Activated CD4-positive, alpha-beta T cell treated with anti-CD3 and anti-CD28 coated beads for 4 hours (primary cell): ENCODE measurements at regions not wholly inside any gene's neighbourhood (a gene's known extent, or its start where the extent isn't known, plus 50 kb on each side); places are given as distances from the start of the nearest gene placed in this dataset.
"Not testable (repeated sequence)": the region's sequence is repeated elsewhere in the genome, so short reads cannot be mapped to it uniquely, and the experiment has no call there.

Experiments used
- DNase-seq, 2 donors: peaks; one replicate each; pipeline ENCODE4 v3.0.0-alpha.2; 2020

DNA sequence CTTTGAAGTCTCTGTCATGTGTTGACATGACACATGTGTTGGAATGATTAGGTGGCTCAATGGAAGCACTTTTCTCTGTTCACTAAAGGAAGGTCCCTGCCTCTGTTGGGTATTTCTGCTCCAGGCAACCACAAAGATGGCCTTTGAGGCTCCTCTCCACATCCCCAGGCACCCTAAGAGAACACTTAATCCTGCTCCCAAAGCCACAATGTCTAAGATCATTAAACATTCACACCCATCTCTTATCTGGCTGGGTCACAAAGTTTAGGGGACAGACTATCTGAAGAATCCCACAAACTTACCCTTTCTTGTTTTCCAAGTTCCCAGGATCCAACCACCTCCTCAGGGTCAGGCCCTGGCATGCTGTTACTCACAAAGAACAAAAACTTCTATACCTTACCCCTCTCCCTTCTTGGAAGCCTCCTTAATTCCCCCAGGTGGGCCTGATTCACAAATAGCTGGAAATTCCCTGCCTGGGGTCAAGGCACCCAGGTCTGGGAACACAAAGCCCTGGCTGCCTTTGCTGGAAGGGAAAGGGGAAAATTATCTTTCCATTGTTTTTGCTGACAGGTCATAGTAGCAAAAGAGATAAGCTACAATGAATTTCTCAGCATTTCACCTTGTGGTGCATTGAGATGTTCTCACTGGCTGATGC lies 333.7 kb downstream of the PCNX1 start:
- DNase-seq: no peak

DNA sequence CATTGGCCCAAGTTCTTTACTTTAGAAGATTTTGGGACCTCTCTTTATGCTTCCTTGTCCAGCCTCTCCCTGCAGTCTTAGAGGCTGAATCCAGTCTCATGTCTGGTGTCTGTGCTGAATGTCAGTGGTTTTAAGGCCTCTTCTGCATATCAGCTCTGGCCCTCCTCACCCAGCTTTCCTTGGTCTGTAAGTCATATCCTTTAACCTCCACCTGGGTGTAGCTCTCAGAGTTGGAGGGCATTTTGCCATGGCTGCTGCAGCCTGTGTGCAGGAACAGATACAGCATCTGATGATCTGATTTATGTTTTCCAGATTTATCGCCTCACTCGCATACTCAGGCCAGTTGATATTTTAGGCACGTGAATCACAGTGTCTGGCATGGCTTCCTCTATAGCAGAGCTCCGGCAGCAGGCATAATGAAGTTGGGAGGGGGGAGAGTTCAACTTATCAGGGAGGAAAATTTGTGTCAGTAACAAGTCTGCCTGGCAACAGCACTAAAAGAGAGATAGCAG lies 335.0 kb downstream of the PCNX1 start:
- DNase-seq: no peak

- DNase-seq: no peak
These were observed 336.4 kb downstream of the PCNX1 start for GRCh38 chr14:71243697-71244096.

DNA sequence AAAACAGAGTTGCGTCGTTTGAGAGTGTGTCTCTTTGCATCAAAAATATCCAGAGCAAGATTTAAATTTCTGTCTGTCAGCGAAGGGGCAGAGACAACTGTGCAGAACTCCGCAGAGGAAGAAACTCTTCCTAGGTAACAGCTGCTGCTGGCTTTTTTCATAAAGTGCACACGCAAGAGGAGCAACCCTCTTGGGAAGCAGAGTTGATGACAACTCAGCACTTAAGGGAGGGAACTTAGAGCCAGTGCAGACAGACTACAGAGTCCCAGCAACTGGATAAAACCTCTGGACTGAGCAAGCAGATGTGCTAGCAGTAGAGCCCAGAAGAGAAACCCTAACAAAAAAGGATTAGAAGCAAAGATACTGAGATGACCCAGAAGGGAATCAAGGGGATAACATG lies 337.1 kb downstream of the PCNX1 start:
- DNase-seq: no peak

DNA sequence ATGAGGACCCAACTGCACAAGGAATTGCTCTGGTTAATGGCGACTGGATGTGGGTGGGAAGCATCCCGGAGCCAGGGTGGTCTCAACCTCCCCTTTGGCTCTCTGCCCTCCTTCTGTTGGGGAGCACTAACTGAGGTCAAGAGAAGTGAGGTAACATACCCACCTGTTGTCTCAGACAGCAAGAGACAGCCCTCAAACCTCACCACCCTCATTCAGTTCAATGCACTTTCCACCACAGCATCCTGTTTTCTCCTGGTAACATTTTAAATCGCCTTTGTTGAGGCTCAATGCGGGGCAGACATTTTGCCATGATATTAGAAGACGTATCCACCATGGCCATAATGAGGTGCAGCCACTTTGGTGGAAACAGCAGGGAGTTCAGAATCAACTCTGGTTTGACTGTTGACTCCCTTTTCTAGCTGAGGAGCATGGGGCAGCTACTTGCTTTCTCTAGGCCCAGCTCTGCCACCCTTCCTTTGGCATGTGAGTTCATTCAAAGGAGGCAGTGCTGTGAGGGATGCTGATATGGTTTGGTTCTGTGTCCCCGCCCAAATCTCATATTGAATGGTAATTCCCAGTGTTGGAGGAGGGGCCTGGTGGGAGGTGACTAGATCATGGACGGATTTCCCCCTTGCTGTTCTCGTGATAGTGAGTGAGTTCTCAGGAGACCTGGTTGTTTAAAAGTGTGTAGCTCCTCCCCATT lies 338.6 kb downstream of the PCNX1 start:
- no peak for DNase-seq

- DNase-seq: no peak
These were observed 339.3 kb downstream of the PCNX1 start for GRCh38 chr14:71246539-71246938.

DNA sequence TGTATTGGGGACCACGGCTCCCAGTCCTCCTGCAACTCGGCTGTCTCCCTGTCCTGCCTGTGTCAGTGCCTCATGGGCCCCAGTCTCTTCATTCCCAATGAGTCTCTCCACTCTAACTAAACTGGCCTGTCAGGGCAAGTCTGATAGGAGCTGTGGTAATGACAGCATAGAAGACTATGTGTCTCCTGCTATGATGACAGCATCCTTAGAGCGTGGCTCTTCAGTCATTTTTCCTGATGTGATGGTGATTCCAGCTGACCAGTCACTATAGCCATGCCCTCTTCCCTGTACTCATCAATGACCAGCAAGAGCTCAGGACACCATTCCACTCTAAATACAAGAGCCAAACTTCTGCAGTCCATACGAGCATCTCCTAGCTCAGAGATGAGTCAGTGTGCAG lies 339.8 kb downstream of the PCNX1 start:
- no peak for DNase-seq

DNA sequence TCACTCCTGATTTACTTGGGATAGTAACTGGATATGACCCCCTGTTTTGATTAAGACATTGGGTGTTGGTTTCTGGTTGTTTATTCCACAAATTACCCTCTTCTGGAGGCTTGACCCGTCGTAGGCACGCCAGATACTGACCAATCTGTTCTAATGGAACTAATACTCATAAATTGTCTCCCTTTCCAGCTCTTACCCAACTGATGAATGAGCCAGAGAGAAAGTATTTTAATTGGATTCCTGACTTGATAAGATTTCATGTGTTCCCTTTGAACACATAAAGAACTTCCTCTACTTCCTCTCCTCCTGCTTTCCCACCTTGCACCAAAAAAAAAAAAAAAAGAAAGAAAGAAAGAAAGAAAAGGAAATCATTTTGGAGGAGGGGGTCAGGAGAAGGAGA lies 340.9 kb downstream of the PCNX1 start:
- DNase-seq: no peak

- no peak for DNase-seq
These were observed 343.1 kb downstream of the PCNX1 start for GRCh38 chr14:71250347-71250746.

DNA sequence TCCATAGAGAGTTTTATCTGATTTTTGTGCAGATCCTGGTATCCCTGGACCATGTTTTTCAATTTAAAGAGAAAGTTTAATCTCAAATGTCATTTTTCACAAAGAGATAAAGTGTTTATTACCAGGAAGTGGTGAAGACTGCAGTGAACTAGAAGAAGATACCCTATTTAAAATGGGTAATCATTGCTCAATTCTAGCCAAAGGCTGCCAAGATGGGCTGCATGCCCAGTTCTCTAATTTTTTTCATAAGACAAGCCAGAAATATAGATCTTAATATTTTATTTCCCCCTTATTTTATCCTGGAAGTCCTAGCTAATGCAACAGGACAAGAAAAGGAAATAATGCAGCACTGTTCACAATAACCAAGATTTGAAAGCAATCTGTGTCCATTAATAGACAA lies 343.5 kb downstream of the PCNX1 start:
- DNase-seq: no peak

DNA sequence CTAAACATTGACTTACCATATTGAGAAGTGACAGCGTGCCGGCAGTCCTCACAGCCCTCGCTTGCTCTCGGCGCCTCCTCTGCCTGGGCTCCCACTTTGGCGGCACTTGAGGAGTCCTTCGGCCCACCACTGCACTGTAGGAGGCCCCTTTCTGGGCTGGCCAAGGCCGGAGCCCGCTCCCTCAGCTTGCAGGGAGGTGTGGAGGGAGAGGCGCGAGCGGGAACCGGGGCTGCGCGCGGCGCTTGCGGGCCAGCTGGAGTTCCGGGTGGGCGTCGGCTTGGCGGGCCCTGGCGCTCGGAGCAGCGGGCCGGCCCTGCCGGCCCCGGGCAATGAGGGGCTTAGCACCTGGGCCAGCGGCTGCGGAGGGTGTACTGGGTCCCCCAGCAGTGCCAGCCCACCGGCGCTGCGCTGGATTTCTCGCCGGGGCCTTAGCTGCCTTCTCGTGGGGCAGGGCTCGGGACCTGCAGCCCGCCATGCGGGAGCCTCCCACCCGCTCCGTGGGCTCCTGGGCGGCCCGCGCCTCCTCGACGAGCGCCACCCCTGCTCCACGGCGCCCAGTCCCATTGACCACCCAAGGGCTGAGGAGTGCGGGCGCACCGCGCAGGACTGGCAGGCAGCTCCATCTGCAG lies 346.9 kb downstream of the PCNX1 start:
- not testable (repeated sequence) for DNase-seq

DNA sequence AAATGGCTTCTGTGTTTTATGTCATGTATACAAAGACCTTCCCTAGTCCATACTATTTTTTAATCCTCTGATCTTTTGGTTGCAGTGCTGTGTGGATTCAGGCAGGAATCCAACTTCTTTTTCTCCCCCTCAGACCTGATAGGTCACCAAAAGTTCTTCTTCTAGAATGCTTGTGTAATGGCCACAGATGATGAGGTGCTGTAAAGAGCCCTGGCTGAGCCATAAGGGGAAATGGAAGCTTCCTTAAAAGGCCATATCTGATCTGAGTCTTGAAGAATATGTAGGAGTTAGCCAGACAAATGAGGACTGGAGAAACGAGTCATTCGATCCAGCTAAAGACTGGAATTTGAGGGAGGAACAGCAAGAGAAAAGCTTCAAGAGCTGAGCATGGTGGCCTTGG lies 353.9 kb downstream of the PCNX1 start:
- no peak for DNase-seq

DNA sequence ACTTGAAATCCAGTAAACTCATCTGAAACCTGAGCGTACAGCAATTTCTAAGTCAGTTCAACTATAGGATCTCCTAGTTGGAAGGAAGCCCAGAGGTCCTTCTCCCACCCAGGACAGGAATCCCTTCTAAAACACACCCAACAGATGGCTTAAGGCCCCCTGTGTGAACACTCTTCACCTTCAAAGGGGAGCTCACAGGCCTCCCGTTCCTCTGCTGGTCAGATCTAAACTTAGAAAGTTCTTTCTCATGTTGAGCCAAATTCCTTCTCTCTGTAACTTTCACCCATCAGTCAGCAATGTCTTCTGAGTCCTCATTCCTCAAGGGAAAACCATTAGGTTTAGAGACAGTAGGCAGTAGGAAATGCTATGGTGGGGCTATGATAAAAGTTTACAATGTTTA lies 355.2 kb downstream of the PCNX1 start:
- no peak for DNase-seq

DNA sequence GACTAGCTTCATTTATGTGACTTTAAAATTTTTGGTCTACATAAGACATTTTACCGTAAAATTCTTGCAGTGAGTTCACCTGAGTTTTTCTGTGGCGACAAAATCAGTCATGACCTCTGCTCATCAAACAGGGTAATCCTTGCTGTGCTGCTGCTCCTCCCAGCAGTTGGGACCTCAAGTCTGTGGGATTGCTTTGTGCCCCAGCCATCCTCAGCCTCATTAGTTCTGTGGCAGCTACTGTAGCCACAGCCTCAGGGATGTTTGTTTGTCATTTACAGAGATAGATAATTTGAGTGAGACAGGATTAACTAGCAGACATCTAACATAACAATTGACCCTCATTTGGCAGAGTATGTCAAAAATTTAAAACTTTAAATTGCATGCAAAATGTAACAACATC lies 357.0 kb downstream of the PCNX1 start:
- DNase-seq: no peak

DNA sequence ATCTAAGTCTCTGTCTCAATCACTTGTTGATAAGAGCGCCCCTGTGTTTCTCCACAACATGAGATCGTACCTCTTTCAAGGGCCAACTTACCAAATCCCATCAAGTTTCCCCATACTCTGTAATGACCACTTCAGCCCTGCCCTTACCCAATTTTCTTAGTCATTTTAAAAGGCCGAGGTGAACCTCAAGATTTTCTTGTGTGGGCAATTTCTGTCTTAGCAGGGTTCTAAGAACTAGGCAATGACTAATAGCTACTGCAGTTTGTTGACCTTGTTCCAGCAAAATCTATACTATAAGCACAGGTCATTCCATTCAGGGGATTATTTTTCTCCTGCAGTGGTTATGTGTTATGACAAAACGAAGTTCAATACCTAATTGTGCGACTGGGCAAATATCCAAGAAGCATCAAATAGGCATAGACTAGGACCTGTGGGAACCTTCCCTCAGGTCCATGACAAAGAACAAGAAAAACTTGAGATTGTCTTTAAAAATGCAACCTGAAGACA lies 359.8 kb downstream of the PCNX1 start:
- no peak for DNase-seq

DNA sequence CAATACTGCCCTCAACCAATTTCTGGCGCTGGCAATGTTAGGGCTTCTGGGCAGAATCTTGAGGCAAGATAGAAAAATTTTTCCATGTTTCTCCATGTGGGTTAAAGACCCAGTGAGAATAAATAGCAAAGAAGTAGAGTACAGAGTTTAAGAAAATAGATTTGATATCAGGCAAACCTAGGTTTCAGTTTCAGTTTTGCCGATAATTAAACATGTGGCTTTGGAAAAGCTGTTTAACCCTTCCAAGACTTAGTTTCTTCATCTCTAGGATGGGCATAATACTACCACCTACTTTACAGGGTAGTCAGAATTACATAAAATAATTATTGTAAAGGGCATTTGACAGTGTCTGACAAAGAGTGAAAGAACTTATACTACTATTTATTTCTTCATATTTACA lies 360.4 kb downstream of the PCNX1 start:
- no peak for DNase-seq

DNA sequence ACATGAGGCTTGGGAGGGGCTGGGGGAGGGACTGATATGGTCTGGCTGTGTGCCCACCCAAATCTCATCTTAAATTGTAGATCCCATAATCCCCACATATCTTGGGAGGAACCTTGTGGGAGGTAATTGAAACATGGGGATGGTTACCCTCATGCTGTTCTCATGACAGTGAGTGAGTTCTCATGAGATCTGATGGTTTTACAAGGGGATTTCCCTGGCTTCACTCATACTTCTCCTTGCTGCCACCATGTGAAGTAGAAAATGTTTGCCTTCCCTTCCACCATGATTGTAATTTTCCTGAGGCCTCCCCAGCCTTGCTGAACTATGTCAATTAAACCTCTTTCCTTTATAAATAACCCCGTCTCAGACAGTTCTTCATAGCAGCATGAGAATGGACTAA lies 362.9 kb downstream of the PCNX1 start:
- DNase-seq: no peak

DNA sequence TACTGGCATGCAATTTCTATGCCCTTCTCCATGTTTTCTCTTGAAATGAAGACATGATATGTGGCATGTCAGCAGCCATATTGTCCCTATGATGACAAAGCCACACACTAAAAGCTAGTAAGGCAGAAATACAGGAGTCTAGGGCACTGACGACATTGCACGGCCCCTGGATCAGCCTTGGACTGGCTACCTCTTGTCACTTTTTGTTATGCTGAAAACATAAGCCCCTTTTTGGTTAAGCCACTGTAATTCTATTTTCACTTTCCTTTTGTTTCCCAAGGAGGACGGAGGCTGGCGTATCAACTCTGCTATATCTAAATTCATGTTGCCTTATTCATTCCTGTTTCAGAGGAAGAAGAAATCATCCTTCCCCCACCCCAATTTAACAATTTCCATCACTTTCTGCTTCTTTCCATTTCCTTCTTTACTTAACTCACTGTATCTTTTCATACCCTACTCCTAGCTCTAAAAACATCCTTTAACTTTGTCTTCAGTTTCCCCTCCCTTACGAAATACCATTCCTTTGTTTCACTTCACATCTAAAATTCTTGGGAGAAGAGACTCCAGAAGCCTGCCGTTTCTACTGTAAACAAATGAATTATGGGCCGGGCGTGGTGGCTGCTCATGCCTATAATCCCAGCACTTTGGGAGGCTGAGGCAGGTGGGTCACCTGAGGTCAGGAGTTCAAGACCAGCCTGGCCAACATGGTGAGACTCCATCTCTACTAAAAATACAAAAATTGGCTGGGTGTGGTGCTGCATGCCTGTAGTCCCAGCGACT lies 364.1 kb downstream of the PCNX1 start:
- no peak for DNase-seq

DNA sequence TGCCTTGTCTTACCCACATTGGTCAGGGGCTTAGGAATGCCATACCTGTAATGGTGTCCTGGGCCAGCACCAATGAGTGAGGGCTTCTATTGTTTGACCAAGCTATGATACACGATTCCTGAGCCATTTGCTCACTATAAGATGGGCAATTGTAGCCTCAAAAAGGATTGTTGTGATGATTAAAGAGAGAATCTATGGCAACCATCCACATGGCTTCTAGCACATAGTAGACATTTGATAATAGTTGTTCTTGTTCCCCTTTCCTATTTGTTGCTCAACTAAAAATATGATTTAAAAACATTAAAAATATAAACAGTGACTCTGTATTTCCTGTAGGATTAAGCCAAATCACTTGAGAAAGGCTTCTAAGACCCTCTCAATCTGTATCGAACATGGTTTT lies 366.1 kb downstream of the PCNX1 start:
- DNase-seq: no peak

DNA sequence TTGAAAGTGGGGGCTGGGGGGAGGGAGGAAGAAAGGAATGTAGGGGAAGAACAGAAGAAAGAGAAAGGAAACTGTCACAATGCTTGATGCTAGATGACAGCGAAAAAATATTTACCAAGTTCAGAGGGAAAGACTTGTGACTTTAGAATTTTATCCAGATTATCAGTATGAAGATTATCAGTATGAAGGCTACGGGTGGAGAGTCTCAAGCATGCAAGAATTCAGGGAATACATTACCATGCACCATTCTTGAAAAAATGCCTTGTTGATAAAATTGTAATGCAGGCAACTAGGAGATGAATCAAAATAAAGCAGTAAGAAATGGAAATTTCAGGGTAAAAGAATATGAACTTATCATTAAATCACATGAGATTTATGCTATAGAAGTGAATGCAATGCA lies 376.8 kb downstream of the PCNX1 start:
- no peak for DNase-seq

- no peak for DNase-seq
These were observed 378.9 kb downstream of the PCNX1 start for GRCh38 chr14:71286126-71286525.

DNA sequence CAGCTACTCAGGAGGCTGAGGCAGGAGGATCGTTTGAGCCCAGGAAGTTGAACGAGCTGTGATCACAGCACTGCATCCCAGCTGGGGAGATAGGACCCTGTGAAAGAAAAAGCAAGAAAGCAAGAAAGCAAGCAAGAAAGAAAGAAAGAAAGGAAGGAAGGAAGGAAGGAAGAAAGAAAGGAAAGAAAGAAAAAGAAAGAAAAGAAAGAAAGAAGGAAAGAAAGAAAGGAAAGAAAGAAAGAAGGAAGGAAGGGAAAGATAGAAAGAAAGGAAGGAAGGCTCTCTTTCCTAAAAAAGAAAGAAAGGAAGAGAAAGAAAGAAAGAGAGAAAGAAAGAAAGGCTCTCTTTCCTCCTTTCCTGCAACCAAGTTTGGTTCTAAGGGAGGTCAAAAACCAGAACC lies 380.3 kb downstream of the PCNX1 start:
- no peak for DNase-seq

GRCh38 chr14:71289536-71289935 lies 382.3 kb downstream of the PCNX1 start:
- DNase-seq: no peak
